HL-60 (cell line): ENCODE measurements at regions not wholly inside any gene's neighbourhood (a gene's known extent, or its start where the extent isn't known, plus 50 kb on each side); places are given as distances from the start of the nearest gene placed in this dataset.

Experiments used
- CTCF ChIP-seq: IDR thresholded peaks from one replicate; pipeline ENCODE4 v1.5.1; 2011; ENCODE audit warnings: low read length, control low read depth, inconsistent platforms; ENCODE audit not compliant: insufficient read depth
- POLR2AphosphoS5 ChIP-seq: IDR thresholded peaks from 2 replicates; pipeline ENCODE4 v1.6.1; 2012; ENCODE audit warnings: low read depth
- REST ChIP-seq: IDR thresholded peaks from 2 replicates; pipeline ENCODE4 v1.6.1; 2012; ENCODE audit warnings: low read depth; ENCODE audit not compliant: insufficient replicate concordance
- SPI1 ChIP-seq: IDR thresholded peaks from 2 replicates; pipeline ENCODE4 v1.6.1; 2012; ENCODE audit warnings: low read depth, mild to moderate bottlenecking, borderline replicate concordance

GRCh38 chr2:167336213-167336612 is 447.9 kb downstream of the XIRP2 start:
- TF ChIP-seq CTCF (no peak), POLR2AphosphoS5 (no peak), REST (no peak), SPI1 (no peak)
